Stomach (tissue), 4 donors: ENCODE measurements at regions not wholly inside any gene's neighbourhood (a gene's known extent, or its start where the extent isn't known, plus 50 kb on each side); places are given as distances from the start of the nearest gene placed in this dataset.

Experiments
- CTCF ChIP-seq, 7 experiments: fragments of 450-650 bp in 4 of 7; fragments of 200-600 bp in 3 of 7; sonication (generic) in 3 of 7; IDR thresholded peaks; one replicate each; pipeline ENCODE4 v1.5.1; 2016 to 2019; ENCODE audit warnings: antibody characterized with exemption in 7 of 7, control low read depth in 2 of 7, mild to moderate bottlenecking in 1 of 7
- POLR2AphosphoS5 ChIP-seq, 3 donors: sonication (generic); formaldehyde crosslinking; IDR thresholded peaks; one replicate each; pipeline ENCODE4 v1.6.1; 2016; ENCODE audit warnings: antibody characterized with exemption in 3 of 3

- TF ChIP-seq CTCF (IDR thresholded peaks at IDR 0.05) (no peak), POLR2AphosphoS5 (IDR thresholded peaks at IDR 0.05) (no peak)
Measured at GRCh38 chr4:135236048-135236447, 1034.5 kb upstream of the PABPC4L start.
